Myocyte (in vitro differentiated cells): ENCODE measurements at regions not wholly inside any gene's neighbourhood (a gene's known extent, or its start where the extent isn't known, plus 50 kb on each side); places are given as distances from the start of the nearest gene placed in this dataset.
"Not testable (repeated sequence)": the region's sequence is repeated elsewhere in the genome, so short reads cannot be mapped to it uniquely, and the experiment has no call there.

ENCODE experiments used
- DNase-seq: peaks from one replicate; pipeline ENCODE4 v3.0.0-alpha.2; 2012; ENCODE audit warnings: low read depth

GRCh38 chr12:9372202-9372601 lies 164.0 kb upstream of the PZP start:
- peak; percentile 24 for DNase-seq

- no peak for DNase-seq
Observed at GRCh38 chr12:9367828-9368227, 159.6 kb upstream of the PZP start.

GRCh38 chr12:9367201-9367600 lies 159.0 kb upstream of the PZP start:
- no peak for DNase-seq

GRCh38 chr12:9365296-9365695 lies 157.1 kb upstream of the PZP start:
- DNase-seq = peak; percentile 26

- DNase-seq = peak; percentile 67
Observed at GRCh38 chr12:9364224-9365176, 156.3 kb upstream of the PZP start.

- DNase-seq = no peak
Observed at GRCh38 chr12:9363145-9363544, 154.9 kb upstream of the PZP start.

GRCh38 chr12:9361879-9362326 lies 153.7 kb upstream of the PZP start:
- no peak for DNase-seq

- not testable (repeated sequence) for DNase-seq
Observed at GRCh38 chr12:9354009-9354754, 146.0 kb upstream of the PZP start.

- no peak for DNase-seq
Observed at GRCh38 chr12:9351136-9351535, 142.9 kb upstream of the PZP start.

GRCh38 chr12:9349888-9350885 lies 142.0 kb upstream of the PZP start:
- DNase-seq = peak; percentile 33

GRCh38 chr12:9348906-9349518 lies 140.8 kb upstream of the PZP start:
- no peak for DNase-seq

GRCh38 chr12:9347328-9348127 lies 139.3 kb upstream of the PZP start:
- DNase-seq = no peak

GRCh38 chr12:9346866-9347327 lies 138.7 kb upstream of the PZP start:
- DNase-seq = no peak

- no peak for DNase-seq
Observed at GRCh38 chr12:9345171-9345570, 137.0 kb upstream of the PZP start.

- no peak for DNase-seq
Observed at GRCh38 chr12:9344541-9344940, 136.3 kb upstream of the PZP start.

GRCh38 chr12:9343731-9344130 lies 135.5 kb upstream of the PZP start:
- DNase-seq = no peak

GRCh38 chr12:9342614-9343353 lies 134.6 kb upstream of the PZP start:
- no peak for DNase-seq

GRCh38 chr12:9341260-9341585 lies 133.0 kb upstream of the PZP start:
- no peak for DNase-seq
